ENCODE measurements at regions not wholly inside any gene's neighbourhood (a gene's known extent, or its start where the extent isn't known, plus 50 kb on each side); places are given as distances from the start of the nearest gene placed in this dataset.
A peak's percentile ranks its signal among the peaks of the same experiment; 100 is the strongest.

GRCh38 chr4:96173756-96174155 lies 333.9 kb downstream of the PDHA2 start:
- CTCF ChIA-PET: no interaction called here
- Histone ChIP-seq H3K36me3 (ENCODE audit: control insufficient read depth in 2 of 2, extremely low read depth in 1 of 2, insufficient read depth in 2 of 2, low read length in 2 of 2) (no peaks in the 10 kb centered on the region), H3K79me2 (ENCODE audit: control insufficient read depth, insufficient read depth, low read length) (no peaks in the 10 kb centered on the region), H3K9me1 (replicated peaks; ENCODE audit: control insufficient read depth, extremely low read depth, insufficient read depth, low read length) (no peaks in the 10 kb centered on the region), H3K4me3 (replicated peaks in 1 of 3; ENCODE audit: insufficient read depth in 1 of 3, low read depth in 1 of 3, low read length in 3 of 3) (no peak overlapping the region), H4K20me1 (replicated peaks; ENCODE audit: control insufficient read depth, extremely low read depth, insufficient read depth, low read length) (no peaks in the 10 kb centered on the region), H3K27ac (ENCODE audit: insufficient read depth, low read depth, low read length) (no peak overlapping the region), H3K4me1 (ENCODE audit: control insufficient read depth, extremely low read depth, insufficient read depth, low read length) (no peaks in the 10 kb centered on the region), H2AFZ (ENCODE audit: low read depth, low read length) (no peak overlapping the region), H3K9ac (replicated peaks; ENCODE audit: extremely low read depth, insufficient read depth, low read length) (no peak overlapping the region), H3K9me3 (replicated peaks; ENCODE audit: control insufficient read depth, insufficient read depth, low read length) (no peaks in the 10 kb centered on the region), H3K4me2 (ENCODE audit: insufficient read depth, low read length) (no peak overlapping the region), H3K27me3 (ENCODE audit: control insufficient read depth in 2 of 2, insufficient read depth in 2 of 2, low read length in 2 of 2) (no peaks in the 10 kb centered on the region)
- TF ChIP-seq EZH2 (IDR thresholded peaks at IDR 0.05; ENCODE audit: borderline replicate concordance, low read depth, low read length, severe bottlenecking) (no peak), CTCF (IDR thresholded peaks at IDR 0.05; ENCODE audit: extremely low read depth in 1 of 2, insufficient read depth in 1 of 2, low read depth in 1 of 2, low read length in 2 of 2) (no peak), MAX (IDR thresholded peaks at IDR 0.05; ENCODE audit: insufficient read depth, insufficient read length) (no peak), GATA2 (IDR thresholded peaks at IDR 0.05; ENCODE audit: insufficient read depth, insufficient read length, low read depth, low read length) (no peak)
- BruUV-seq (replicated peaks): no TSS peak
- POLR2A ChIA-PET: no interaction called here
- no peak for DNase-seq (ENCODE audit: low read depth, low spot score)
- intact Hi-C loops (cut with micrococcal nuclease): no loop called here
- dilution Hi-C loops (cut with MboI; ENCODE audit: extremely low pct_ligation_motif_present, low sequenced_read_pairs): no loop called here
- FAIRE-seq: no peak

- Histone ChIP-seq H2AFZ (ENCODE audit: low read depth, low read length) (no peak overlapping the region), H3K27me3 (ENCODE audit: control insufficient read depth in 2 of 2, insufficient read depth in 2 of 2, low read length in 2 of 2) (no peaks in the 10 kb centered on the region), H3K4me3 (replicated peaks in 1 of 3; ENCODE audit: insufficient read depth in 1 of 3, low read depth in 1 of 3, low read length in 3 of 3) (no peak overlapping the region), H3K9me1 (replicated peaks; ENCODE audit: control insufficient read depth, extremely low read depth, insufficient read depth, low read length) (no peaks in the 10 kb centered on the region), H3K4me2 (ENCODE audit: insufficient read depth, low read length) (no peak overlapping the region), H3K9me3 (replicated peaks; ENCODE audit: control insufficient read depth, insufficient read depth, low read length) (no peaks in the 10 kb centered on the region), H3K36me3 (ENCODE audit: control insufficient read depth in 2 of 2, extremely low read depth in 1 of 2, insufficient read depth in 2 of 2, low read length in 2 of 2) (no peaks in the 10 kb centered on the region), H3K4me1 (ENCODE audit: control insufficient read depth, extremely low read depth, insufficient read depth, low read length) (no peaks in the 10 kb centered on the region), H4K20me1 (replicated peaks; ENCODE audit: control insufficient read depth, extremely low read depth, insufficient read depth, low read length) (no peaks in the 10 kb centered on the region), H3K27ac (ENCODE audit: insufficient read depth, low read depth, low read length) (no peak overlapping the region), H3K9ac (replicated peaks; ENCODE audit: extremely low read depth, insufficient read depth, low read length) (no peak overlapping the region), H3K79me2 (ENCODE audit: control insufficient read depth, insufficient read depth, low read length) (no peaks in the 10 kb centered on the region)
- no peak for FAIRE-seq
- DNase-seq (ENCODE audit: low read depth, low spot score): peak; percentile 34
- TF ChIP-seq POLR2AphosphoS5 (IDR thresholded peaks at IDR 0.05; ENCODE audit: insufficient read depth, low read depth, low read length) (no peak), MAX (IDR thresholded peaks at IDR 0.05; ENCODE audit: insufficient read depth, insufficient read length) (no peak), FOS (IDR thresholded peaks at IDR 0.05; ENCODE audit: borderline replicate concordance, insufficient read depth, low read length) (no peak), EZH2 (IDR thresholded peaks at IDR 0.05; ENCODE audit: borderline replicate concordance, low read depth, low read length, severe bottlenecking) (no peak), POLR2A (IDR thresholded peaks at IDR 0.05; ENCODE audit: low read depth, low read length) (no peak), MYC (IDR thresholded peaks at IDR 0.05; ENCODE audit: low read depth, low read length) (no peak), CTCF (IDR thresholded peaks at IDR 0.05; ENCODE audit: extremely low read depth in 1 of 2, insufficient read depth in 1 of 2, low read depth in 1 of 2, low read length in 2 of 2) (no peak), JUN (IDR thresholded peaks at IDR 0.05; ENCODE audit: borderline replicate concordance, insufficient read depth, insufficient read length, low read depth) (no peak), GATA2 (IDR thresholded peaks at IDR 0.05; ENCODE audit: insufficient read depth, insufficient read length, low read depth, low read length) (no peak)
- POLR2A ChIA-PET: no interaction called here
- dilution Hi-C loops (cut with MboI; ENCODE audit: extremely low pct_ligation_motif_present, low sequenced_read_pairs) (no loop called here), intact Hi-C loops (cut with micrococcal nuclease) (no loop called here)
- CTCF ChIA-PET: no interaction called here
- no TSS peak for BruUV-seq (replicated peaks)
These were observed 336.0 kb downstream of the PDHA2 start for GRCh38 chr4:96175871-96176270.
